Ishikawa (cell line): ENCODE measurements at regions not wholly inside any gene's neighbourhood (a gene's known extent, or its start where the extent isn't known, plus 50 kb on each side); places are given as distances from the start of the nearest gene placed in this dataset.

Experiments used
- CREB1 ChIP-seq: IDR thresholded peaks from 2 replicates; pipeline ENCODE4 v1.6.1; 2012; ENCODE audit warnings: low read depth
- YY1 ChIP-seq: IDR thresholded peaks from 2 replicates; pipeline ENCODE4 v1.6.1; 2012; ENCODE audit warnings: low read depth
- TF ChIP-seq, protein P1 (sequence below): IDR thresholded peaks from 2 replicates; pipeline ENCODE4 v1.6.1; 2012; ENCODE audit warnings: low read depth, mild to moderate bottlenecking

DNA sequence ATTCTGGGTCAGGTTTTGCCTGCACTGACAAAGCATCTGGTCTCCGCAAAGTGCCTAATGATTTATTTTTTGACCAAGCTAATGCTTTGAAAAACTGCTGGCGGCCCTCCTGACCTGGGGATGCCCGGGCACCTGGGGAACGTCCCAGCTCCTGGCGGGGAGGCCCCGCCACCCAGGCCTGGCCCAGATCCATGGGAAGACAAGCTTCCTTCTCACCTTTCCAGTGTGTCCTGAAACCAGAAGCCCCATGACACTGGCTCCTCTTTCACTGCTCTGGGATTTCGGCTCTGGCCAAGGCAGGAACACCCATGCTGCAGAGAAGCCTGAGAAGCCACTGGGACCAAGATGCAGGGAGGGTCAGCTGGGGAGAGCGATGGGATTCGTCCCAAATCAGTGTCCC is 144.1 kb downstream of the SEC61B start:
- TF ChIP-seq CREB1 = no peak
- TF ChIP-seq, protein P1, sequence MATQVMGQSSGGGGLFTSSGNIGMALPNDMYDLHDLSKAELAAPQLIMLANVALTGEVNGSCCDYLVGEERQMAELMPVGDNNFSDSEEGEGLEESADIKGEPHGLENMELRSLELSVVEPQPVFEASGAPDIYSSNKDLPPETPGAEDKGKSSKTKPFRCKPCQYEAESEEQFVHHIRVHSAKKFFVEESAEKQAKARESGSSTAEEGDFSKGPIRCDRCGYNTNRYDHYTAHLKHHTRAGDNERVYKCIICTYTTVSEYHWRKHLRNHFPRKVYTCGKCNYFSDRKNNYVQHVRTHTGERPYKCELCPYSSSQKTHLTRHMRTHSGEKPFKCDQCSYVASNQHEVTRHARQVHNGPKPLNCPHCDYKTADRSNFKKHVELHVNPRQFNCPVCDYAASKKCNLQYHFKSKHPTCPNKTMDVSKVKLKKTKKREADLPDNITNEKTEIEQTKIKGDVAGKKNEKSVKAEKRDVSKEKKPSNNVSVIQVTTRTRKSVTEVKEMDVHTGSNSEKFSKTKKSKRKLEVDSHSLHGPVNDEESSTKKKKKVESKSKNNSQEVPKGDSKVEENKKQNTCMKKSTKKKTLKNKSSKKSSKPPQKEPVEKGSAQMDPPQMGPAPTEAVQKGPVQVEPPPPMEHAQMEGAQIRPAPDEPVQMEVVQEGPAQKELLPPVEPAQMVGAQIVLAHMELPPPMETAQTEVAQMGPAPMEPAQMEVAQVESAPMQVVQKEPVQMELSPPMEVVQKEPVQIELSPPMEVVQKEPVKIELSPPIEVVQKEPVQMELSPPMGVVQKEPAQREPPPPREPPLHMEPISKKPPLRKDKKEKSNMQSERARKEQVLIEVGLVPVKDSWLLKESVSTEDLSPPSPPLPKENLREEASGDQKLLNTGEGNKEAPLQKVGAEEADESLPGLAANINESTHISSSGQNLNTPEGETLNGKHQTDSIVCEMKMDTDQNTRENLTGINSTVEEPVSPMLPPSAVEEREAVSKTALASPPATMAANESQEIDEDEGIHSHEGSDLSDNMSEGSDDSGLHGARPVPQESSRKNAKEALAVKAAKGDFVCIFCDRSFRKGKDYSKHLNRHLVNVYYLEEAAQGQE = no peak
- no peak for TF ChIP-seq YY1
